ENCODE measurements at regions not wholly inside any gene's neighbourhood (a gene's known extent, or its start where the extent isn't known, plus 50 kb on each side); places are given as distances from the start of the nearest gene placed in this dataset.

DNA sequence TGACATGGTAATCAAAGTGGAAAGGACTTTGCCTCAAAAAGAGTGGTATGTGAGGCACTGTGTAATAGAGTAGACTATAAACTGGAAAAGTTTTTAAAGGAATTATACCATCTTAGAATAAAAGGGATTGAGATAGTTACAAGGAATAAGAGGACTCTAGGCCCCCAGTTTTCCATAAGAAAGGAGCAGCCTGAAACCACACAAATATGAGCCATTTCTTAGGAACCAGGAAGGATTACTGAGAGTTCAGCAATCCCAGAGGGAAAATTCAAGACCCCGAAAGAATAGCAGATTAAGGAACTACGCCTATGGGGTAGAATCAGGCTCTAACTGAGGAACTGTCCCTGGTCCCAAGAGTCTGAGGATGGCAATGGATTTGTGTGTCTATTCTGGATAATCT, 1213.3 kb downstream of the C4orf33 start:
- Histone ChIP-seq H3K4me3 (ENCODE audit: insufficient read depth, low read depth, low read length) (no peak overlapping the region), H3K4me2 (ENCODE audit: low read depth, low read length) (no peak overlapping the region), H4K5ac (ENCODE audit: low read depth, low read length) (no peak overlapping the region), H2BK5ac (ENCODE audit: low read depth, low read length, poor library complexity, severe bottlenecking) (no peak overlapping the region), H2BK120ac (ENCODE audit: low read depth, low read length) (no peak overlapping the region), H4K91ac (ENCODE audit: insufficient read depth, low read depth, low read length) (no peak overlapping the region), H3K36me3 (ENCODE audit: control insufficient read depth, insufficient read depth, low read length) (no peaks in the 10 kb centered on the region), H3K9me3 (ENCODE audit: control insufficient read depth, insufficient read depth, low read length) (no peaks in the 10 kb centered on the region), H3K9ac (ENCODE audit: low read depth, low read length) (no peak overlapping the region), H4K8ac (ENCODE audit: low read depth in 2 of 2, low read length in 2 of 2) (no peak overlapping the region), H2AFZ (replicated peaks; ENCODE audit: low read length, poor library complexity) (no peak overlapping the region), H2AK9ac (replicated peaks; ENCODE audit: low read depth, low read length, poor library complexity) (no peak overlapping the region), H3K23ac (ENCODE audit: low read depth, low read length) (no peak overlapping the region), H3K27ac (ENCODE audit: insufficient read depth, low read length) (no peak overlapping the region), H3K9me1 (ENCODE audit: insufficient read depth, low read length) (no peaks in the 10 kb centered on the region), H3K56ac (ENCODE audit: extremely low read depth, insufficient read depth, low read length) (no peak overlapping the region), H3K4me1 (ENCODE audit: control insufficient read depth, insufficient read depth, low read length) (no peaks in the 10 kb centered on the region), H4K20me1 (ENCODE audit: insufficient read depth, low read length) (no peaks in the 10 kb centered on the region), H3K27me3 (ENCODE audit: control insufficient read depth, insufficient read depth, low read length) (no peaks in the 10 kb centered on the region), H3K14ac (replicated peaks; ENCODE audit: low read depth, low read length) (no peak overlapping the region), H3K18ac (ENCODE audit: low read depth, low read length) (no peak overlapping the region), H2BK20ac (ENCODE audit: low read depth, low read length) (no peak overlapping the region), H2BK15ac (ENCODE audit: low read depth, low read length) (no peak overlapping the region), H3K79me1 (ENCODE audit: low read depth in 1 of 2, low read length in 2 of 2) (no peaks in the 10 kb centered on the region), H2AK5ac (ENCODE audit: low read depth, low read length) (no peak overlapping the region), H3K4ac (ENCODE audit: low read depth, low read length) (no peak overlapping the region)
- DNase-seq, result no peak
- TF ChIP-seq, protein P1, sequence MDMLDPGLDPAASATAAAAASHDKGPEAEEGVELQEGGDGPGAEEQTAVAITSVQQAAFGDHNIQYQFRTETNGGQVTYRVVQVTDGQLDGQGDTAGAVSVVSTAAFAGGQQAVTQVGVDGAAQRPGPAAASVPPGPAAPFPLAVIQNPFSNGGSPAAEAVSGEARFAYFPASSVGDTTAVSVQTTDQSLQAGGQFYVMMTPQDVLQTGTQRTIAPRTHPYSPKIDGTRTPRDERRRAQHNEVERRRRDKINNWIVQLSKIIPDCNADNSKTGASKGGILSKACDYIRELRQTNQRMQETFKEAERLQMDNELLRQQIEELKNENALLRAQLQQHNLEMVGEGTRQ (IDR thresholded peaks at IDR 0.05; ENCODE audit: low read depth, low read length), result no peak
- no peak for TF ChIP-seq RCOR1 (IDR thresholded peaks at IDR 0.05; ENCODE audit: insufficient replicate concordance, low read length)
- TF ChIP-seq, protein P2, sequence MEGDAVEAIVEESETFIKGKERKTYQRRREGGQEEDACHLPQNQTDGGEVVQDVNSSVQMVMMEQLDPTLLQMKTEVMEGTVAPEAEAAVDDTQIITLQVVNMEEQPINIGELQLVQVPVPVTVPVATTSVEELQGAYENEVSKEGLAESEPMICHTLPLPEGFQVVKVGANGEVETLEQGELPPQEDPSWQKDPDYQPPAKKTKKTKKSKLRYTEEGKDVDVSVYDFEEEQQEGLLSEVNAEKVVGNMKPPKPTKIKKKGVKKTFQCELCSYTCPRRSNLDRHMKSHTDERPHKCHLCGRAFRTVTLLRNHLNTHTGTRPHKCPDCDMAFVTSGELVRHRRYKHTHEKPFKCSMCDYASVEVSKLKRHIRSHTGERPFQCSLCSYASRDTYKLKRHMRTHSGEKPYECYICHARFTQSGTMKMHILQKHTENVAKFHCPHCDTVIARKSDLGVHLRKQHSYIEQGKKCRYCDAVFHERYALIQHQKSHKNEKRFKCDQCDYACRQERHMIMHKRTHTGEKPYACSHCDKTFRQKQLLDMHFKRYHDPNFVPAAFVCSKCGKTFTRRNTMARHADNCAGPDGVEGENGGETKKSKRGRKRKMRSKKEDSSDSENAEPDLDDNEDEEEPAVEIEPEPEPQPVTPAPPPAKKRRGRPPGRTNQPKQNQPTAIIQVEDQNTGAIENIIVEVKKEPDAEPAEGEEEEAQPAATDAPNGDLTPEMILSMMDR (conservative IDR thresholded peaks at IDR 0.05; ENCODE audit: low read depth, low read length), result no peak
- TF ChIP-seq FOS (IDR thresholded peaks at IDR 0.05; ENCODE audit: low read depth, low read length), result no peak
- intact Hi-C loops (cut with micrococcal nuclease) (no loop called here), in situ Hi-C loops (cut with MboI; ENCODE audit: low sequenced_read_pairs) (no loop called here), dilution Hi-C loops (cut with HindIII; ENCODE audit: low sequenced_read_pairs, unreplicated experiment) (no loop called here)
- no CpG with 5 or more reads among the region's 2 CpGs for WGBS, 2 experiments (ENCODE audit: extremely low coverage in 2 of 2, insufficient read length in 1 of 2)
- ChIA-PET POLR2A (ENCODE audit: unreplicated experiment) (no interaction called here), CTCF (no interaction called here)
- ATAC-seq (ENCODE audit: low read depth), result no peak
- BruUV-seq (replicated peaks), result no TSS peak

Measured in IMR-90 (cell line).